ENCODE measurements at regions not wholly inside any gene's neighbourhood (a gene's known extent, or its start where the extent isn't known, plus 50 kb on each side); places are given as distances from the start of the nearest gene placed in this dataset.

DNA sequence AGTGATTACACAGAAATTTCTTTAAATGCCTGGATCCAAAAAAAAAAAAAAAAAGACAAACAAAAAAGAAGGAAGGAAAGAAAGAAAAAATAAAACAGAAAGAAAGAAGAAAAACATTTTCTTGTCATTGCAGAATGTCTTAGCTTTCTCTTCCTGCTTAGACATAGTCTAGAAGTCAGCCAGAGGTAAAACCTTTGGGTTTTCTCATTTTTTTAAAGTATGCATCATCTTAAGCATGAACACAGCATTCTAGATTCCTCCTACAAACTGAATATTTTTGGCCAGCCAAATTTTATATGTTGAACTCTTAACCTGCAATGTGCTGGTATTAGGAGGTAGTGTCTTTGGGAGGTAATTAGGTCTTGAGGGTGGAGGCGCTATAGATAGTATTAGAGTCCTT is 243.9 kb downstream of the TRIB2 start:
- intact Hi-C loops (cut with micrococcal nuclease): no loop called here

GRCh38 chr2:12964904-12965539 is 248.3 kb downstream of the TRIB2 start:
- intact Hi-C loops (cut with micrococcal nuclease): loop anchor here (1.0 to 2.0 kb wide), 4 partner anchors 12 to 248 kb away; partner anchors contain the start of gene TRIB2

- intact Hi-C loops (cut with micrococcal nuclease): loop anchor here (1.0 to 2.0 kb wide), 4 partner anchors 12 to 249 kb away; partner anchors contain the start of gene TRIB2
Observed at GRCh38 chr2:12965540-12966269, 249.0 kb downstream of the TRIB2 start.

DNA sequence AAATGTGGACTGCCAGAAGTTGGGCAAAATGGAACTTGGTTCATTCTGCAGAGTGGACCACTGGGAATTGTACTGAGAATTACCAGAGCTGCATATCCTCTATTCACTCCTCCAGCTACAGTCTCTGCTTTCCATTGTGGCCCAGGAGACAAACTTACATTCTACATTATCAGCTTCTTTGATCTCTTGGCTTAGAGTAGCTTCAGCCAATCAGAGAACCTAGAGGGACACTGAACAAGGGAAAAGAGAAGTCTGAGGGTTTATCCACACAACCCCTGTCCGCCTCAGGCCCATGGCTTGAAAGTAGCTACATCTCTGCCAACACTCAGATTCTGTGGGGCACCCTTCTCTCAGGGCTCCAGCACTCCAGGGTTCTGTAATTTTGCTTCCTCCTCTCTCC is 251.1 kb downstream of the TRIB2 start:
- intact Hi-C loops (cut with micrococcal nuclease): no loop called here

DNA sequence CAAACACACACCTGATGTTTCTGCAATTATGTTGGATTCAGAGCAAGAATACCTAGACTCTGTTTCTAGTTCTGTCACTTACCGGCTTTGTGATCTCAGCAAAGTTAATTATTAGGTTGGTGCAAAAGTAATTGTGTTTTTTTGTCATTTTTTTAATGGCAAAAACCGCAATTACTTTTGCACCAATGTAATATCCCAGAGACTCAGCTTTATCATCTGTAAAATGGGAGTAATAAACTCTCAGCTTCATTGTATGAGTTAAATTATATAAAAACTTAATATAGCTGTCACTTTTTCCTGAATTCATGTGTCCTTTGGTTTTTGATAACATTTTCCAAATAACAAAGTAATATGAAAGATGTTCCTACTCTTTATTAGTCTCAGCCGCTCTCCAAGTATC is 251.7 kb downstream of the TRIB2 start:
- intact Hi-C loops (cut with micrococcal nuclease): no loop called here

DNA sequence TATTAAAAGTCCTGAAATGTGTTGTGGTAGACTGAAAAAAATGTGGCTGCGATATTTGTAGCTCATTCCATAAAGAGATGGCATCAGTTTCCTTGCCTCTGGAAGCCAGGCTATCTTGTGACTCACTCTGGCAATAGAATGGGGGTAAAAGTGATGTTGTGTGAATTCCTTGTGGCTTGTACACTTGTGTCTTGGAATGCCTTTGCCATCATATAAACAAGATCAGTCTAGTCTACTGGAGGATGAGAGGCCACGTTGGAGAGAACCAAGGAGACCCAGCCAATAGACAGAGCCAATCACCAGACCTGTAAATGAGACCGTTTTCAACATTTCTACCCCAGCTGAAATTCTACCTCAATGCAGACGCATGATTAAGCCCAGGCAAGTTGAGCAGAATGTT is 254.1 kb downstream of the TRIB2 start:
- intact Hi-C loops (cut with micrococcal nuclease): no loop called here

- intact Hi-C loops (cut with micrococcal nuclease): no loop called here
Observed at GRCh38 chr2:12971581-12972365, 255.0 kb downstream of the TRIB2 start.

GRCh38 chr2:12978066-12978835 is 261.5 kb downstream of the TRIB2 start:
- intact Hi-C loops (cut with micrococcal nuclease): no loop called here

DNA sequence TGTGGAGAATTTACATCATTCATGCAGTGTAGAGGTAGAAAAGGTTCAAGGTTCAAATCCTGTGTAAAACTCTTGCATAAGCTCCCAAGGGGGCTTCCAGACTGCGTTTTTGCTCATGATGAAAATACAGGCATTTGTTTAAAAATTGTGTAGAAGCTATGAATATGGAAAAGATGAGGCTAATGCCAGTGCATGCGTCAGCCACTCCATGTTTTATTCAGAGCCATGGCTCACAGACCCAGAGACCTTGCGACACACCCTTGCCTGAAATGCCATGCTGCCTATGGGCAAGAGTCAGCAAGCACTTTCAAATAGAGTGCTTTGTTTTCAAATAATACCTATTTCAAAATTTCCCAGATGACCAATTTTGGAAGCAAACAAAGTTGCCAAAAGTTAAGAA is 262.3 kb downstream of the TRIB2 start:
- intact Hi-C loops (cut with micrococcal nuclease): no loop called here

GRCh38 chr2:12980817-12981216 is 264.1 kb downstream of the TRIB2 start:
- intact Hi-C loops (cut with micrococcal nuclease): no loop called here

- intact Hi-C loops (cut with micrococcal nuclease): no loop called here
Observed at GRCh38 chr2:12982149-12982584, 265.4 kb downstream of the TRIB2 start.

DNA sequence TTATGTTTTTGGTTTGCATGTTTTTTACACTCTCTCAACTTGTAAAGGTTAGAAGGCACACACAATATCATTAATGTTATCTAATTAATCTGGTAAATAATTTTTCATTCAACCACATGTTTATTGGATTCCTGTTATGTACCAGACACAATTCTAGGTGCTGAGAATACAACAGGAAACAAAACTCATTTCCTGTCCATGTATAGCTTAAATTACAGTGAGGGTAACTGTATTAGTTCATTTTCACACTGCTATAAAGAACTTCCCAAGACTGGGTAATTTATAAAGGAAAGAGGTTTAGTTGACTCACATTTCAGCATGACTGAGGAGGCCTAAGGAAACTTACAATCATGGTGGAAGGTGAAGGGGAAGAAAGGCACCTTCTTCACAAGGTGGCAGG is 270.5 kb downstream of the TRIB2 start:
- intact Hi-C loops (cut with micrococcal nuclease): no loop called here

- intact Hi-C loops (cut with micrococcal nuclease): no loop called here
Observed at GRCh38 chr2:12988279-12988678, 271.5 kb downstream of the TRIB2 start.

- intact Hi-C loops (cut with micrococcal nuclease): no loop called here
Observed at GRCh38 chr2:12990523-12990922, 273.8 kb downstream of the TRIB2 start.

DNA sequence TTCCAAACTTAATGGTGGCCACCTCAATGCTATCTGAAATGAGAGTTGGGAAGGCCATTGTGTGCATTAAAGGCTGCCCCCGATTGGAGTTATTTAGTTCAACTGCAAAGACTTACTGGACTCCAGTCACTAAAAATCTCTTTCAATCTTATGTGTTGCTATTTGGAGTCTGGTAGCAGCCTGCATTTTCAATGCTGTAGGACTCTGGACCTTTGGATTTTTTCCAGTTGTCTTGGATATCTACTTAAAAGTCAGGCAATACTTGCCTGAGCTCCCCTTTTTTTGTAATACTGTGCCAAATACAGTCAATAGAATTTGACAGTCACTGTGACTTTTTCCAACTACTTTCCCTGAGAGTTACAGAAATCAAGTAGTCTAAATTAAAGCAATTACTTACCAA is 281.9 kb downstream of the TRIB2 start:
- intact Hi-C loops (cut with micrococcal nuclease): no loop called here

- intact Hi-C loops (cut with micrococcal nuclease): no loop called here
Observed at GRCh38 chr2:13000664-13001363, 284.1 kb downstream of the TRIB2 start.

- intact Hi-C loops (cut with micrococcal nuclease): no loop called here
Observed at GRCh38 chr2:13001408-13001807, 284.7 kb downstream of the TRIB2 start.

DNA sequence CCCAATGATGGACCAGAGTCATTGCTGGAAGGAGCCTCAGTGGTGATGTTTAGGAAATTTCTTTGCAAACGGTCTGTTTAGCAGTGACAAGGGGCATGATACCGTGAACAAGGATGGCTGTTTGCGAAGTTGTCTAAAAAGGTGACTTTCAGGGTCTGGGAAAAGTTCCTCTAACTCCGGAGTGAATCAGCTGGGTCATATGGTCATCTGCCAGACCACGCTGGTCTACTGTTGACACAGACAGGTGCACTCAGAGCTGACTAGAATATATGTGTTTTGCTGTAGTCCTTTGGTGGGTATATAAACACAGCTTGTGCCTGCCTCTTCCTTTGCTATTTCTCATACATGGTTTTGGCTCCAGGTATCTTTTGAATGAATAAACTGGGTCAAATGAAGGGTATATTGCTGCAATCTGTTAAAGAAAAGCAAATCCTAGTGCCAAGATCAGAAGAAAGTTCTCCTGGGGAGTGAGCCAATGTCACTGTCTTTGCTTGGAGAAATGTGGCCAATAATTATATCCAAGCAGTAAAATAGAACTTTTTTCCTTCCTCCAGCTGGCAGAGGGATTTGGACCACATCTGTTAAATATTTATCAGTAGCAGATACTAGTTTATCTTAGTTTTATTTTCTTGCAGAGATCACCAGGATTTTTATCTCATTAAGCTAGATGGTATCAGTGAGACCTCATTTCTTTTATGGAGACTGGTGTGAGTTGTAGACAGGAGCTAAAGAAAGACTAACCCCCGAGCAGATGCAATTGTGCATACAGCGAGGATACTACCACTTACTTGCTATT is 286.0 kb downstream of the TRIB2 start:
- intact Hi-C loops (cut with micrococcal nuclease): no loop called here

GRCh38 chr2:13003500-13003899 is 286.8 kb downstream of the TRIB2 start:
- intact Hi-C loops (cut with micrococcal nuclease): no loop called here

DNA sequence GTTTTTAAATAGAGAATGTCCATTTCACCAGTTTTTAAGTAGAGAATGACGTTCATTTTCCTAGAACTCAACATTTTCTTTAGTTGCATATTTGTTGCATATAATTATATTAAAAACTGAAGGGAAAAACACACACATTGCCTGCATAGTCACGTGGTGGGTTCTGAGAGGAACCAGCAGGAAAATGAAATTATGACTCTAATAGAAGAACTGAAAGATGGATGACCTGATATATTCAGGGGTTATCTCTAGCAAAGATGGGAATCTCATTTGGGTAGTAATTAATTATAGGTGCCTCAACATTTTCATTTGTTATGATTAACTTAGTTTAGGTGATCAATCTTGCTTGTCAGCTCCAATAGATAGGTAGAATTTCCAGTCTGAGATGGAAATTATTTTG is 288.3 kb downstream of the TRIB2 start:
- intact Hi-C loops (cut with micrococcal nuclease): no loop called here
